Neural crest cell (in vitro differentiated cells): ENCODE measurements at regions not wholly inside any gene's neighbourhood (a gene's known extent, or its start where the extent isn't known, plus 50 kb on each side); places are given as distances from the start of the nearest gene placed in this dataset.

ENCODE experiments used
- DNase-seq: peaks from one replicate; pipeline ENCODE4 v3.0.0; 2021; ENCODE audit warnings: low read depth, mixed read lengths, low spot score
- H3K27ac Mint-ChIP-seq: one replicate; pipeline ENCODE4 v1.8.0; 2021; ENCODE audit warnings: mild to moderate bottlenecking, mixed read lengths; ENCODE audit not compliant: unreplicated experiment
- H3K27me3 Mint-ChIP-seq: 2 replicates; pipeline ENCODE4 v1.8.0; 2021; ENCODE audit warnings: low read depth, mild to moderate bottlenecking, mixed read lengths
- H3K36me3 Mint-ChIP-seq: 2 replicates; pipeline ENCODE4 v1.8.0; 2021; ENCODE audit warnings: low read depth, mild to moderate bottlenecking, mixed read lengths
- H3K4me1 Mint-ChIP-seq: 2 replicates; pipeline ENCODE4 v1.8.0; 2021; ENCODE audit warnings: mixed read lengths
- H3K4me3 Mint-ChIP-seq: one replicate; pipeline ENCODE4 v1.8.0; 2021; ENCODE audit warnings: mild to moderate bottlenecking, mixed read lengths
- H3K9me3 Mint-ChIP-seq: 2 replicates; pipeline ENCODE4 v1.8.0; 2021; ENCODE audit warnings: mixed read lengths
- TF ChIP-seq, protein P1 (sequence below): fragments of 200-600 bp; sonication (generic); conservative IDR thresholded peaks from 2 replicates; pipeline ENCODE4 v1.5.0; 2021; ENCODE audit warnings: antibody characterized with exemption, mild to moderate bottlenecking

DNA sequence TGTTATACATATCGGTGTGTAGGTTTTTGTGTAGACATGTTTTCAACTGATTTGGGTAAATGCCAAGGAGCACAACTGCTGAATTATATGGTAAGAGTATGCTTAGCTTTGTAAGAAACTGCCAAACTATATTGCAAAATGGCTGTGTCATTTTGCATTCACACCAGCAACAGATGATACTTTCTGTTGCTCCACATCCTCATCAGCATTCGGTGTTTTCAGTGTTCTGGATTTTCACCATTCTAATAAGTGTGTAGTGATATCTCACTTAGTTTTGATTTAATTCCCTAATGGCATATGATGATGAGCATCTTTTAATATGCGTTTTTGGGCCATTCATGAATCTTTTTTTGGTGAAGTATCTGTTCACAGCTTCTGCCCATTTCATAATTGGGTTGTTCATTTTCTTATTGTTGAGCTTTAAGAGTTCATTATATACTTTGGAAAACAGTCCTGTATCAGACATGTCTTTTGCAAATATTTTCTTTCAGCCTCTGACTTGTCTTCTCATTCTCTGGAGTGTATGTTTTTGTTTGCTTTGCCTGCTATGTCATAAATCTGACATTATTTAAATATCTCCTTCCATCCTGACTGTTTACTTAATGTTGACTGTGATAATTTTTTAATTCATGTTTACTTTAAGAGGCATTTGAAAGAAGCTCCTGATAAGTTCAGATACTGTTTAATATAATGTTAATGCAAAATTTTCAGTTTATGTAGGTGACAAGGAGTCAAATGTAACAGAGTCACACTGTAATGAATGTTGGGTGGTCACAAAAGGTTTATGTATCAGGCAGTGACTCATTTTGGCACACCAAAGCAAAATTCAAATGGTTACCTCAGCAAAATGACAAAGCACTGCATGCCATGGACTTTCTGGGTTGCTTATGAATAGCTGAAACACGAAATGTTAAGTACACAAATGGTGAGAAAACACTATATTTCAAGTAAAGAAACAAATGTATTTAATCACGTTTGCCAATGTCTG is 181.1 kb upstream of the DAB2 start:
- H3K4me3 Mint-ChIP-seq = no peak overlapping the region
- no peaks in the 10 kb centered on the region for H3K4me1 Mint-ChIP-seq
- no peaks in the 10 kb centered on the region for H3K27me3 Mint-ChIP-seq
- no peak overlapping the region for H3K27ac Mint-ChIP-seq
- no peaks in the 10 kb centered on the region for H3K36me3 Mint-ChIP-seq
- peaks cover 2% of the 10 kb centered on the region for H3K9me3 Mint-ChIP-seq
- TF ChIP-seq, protein P1, sequence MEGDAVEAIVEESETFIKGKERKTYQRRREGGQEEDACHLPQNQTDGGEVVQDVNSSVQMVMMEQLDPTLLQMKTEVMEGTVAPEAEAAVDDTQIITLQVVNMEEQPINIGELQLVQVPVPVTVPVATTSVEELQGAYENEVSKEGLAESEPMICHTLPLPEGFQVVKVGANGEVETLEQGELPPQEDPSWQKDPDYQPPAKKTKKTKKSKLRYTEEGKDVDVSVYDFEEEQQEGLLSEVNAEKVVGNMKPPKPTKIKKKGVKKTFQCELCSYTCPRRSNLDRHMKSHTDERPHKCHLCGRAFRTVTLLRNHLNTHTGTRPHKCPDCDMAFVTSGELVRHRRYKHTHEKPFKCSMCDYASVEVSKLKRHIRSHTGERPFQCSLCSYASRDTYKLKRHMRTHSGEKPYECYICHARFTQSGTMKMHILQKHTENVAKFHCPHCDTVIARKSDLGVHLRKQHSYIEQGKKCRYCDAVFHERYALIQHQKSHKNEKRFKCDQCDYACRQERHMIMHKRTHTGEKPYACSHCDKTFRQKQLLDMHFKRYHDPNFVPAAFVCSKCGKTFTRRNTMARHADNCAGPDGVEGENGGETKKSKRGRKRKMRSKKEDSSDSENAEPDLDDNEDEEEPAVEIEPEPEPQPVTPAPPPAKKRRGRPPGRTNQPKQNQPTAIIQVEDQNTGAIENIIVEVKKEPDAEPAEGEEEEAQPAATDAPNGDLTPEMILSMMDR = no peak
- DNase-seq = no peak

DNA sequence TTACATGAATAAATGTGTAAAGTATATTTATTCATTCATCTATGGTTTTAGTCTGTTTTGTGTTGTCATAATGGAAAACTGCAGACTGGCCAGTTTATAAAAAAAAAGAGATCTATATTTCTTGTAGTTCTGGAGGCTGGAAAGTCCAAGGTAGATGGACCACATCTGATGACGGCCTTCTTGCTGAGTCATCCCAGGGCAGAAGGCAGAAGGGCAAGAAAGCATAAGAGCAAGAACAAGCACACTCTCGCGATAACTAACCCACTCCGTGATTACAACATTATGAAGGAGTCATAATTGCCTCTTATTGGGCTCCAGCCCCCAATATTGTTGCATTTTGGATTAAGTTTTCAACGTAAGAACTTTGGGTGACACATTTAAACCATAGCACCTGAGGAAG is 180.4 kb upstream of the DAB2 start:
- Mint-ChIP-seq H3K9me3 (peaks cover 2% of the 10 kb centered on the region), H3K27ac (no peak overlapping the region), H3K27me3 (no peaks in the 10 kb centered on the region), H3K4me1 (no peaks in the 10 kb centered on the region), H3K4me3 (no peak overlapping the region), H3K36me3 (no peaks in the 10 kb centered on the region)
- no peak for DNase-seq
- TF ChIP-seq, protein P1 = no peak

DNA sequence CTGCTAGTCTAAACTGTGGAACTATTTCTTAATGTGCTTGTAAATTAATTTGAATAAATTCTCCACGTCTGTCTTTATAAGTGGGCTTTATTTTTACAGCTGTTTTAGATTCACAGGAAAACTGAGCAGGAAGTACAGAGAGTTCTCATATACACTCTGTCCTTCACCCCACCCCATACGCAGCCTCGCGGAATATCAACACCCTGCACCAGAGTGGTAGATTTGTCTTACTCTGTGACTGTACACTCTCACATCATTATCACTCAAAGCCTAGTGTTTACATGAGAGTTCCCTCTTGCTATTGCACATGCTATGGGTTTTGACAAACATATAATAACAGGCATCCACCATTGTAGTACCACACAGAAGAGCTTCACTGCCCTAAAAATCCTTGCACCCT is 179.7 kb upstream of the DAB2 start:
- no peaks in the 10 kb centered on the region for H3K36me3 Mint-ChIP-seq
- peaks cover 2% of the 10 kb centered on the region for H3K9me3 Mint-ChIP-seq
- H3K4me3 Mint-ChIP-seq = no peak overlapping the region
- H3K4me1 Mint-ChIP-seq = no peaks in the 10 kb centered on the region
- H3K27ac Mint-ChIP-seq = no peak overlapping the region
- no peaks in the 10 kb centered on the region for H3K27me3 Mint-ChIP-seq
- DNase-seq = no peak
- TF ChIP-seq, protein P1 = no peak

DNA sequence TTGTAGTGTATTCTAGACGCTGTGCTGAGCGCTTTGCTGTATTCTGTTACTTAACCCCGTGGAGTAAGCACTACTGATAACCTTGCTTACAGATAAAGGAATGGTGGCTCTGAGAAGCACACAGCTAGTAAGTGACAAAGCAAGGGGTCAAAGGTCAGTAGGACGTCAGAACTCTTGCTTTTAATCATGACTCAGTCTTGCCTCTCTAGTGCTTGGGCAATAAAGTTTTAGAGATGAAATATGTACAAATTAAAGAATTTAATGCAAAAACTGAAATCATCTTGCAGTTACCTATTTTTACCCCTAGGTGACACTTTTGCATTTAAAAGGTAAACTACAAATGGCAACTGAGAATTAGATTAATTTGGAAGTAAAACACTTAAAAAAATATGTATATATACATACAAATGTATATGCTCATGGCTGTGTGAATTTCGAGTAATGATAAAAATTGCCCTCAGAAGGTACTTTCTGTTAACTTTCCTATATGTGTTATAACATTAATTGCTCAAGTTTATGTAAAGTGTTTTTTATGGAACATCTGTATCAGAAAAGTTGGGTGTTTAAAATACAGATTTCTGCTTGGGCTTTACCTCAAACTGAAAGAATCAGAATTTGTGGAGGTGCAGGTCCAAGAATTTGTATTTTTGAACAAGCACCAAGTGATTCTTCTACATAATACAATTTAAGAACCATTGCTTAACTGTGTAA is 175.1 kb upstream of the DAB2 start:
- H3K4me1 Mint-ChIP-seq = no peaks in the 10 kb centered on the region
- H3K36me3 Mint-ChIP-seq = peaks cover 3% of the 10 kb centered on the region
- peaks cover 6% of the 10 kb centered on the region for H3K9me3 Mint-ChIP-seq
- H3K27me3 Mint-ChIP-seq = peaks cover 2% of the 10 kb centered on the region
- no peak for DNase-seq
- H3K4me3 Mint-ChIP-seq = no peak overlapping the region
- TF ChIP-seq, protein P1 = peak; percentile 78
- H3K27ac Mint-ChIP-seq = no peak overlapping the region

DNA sequence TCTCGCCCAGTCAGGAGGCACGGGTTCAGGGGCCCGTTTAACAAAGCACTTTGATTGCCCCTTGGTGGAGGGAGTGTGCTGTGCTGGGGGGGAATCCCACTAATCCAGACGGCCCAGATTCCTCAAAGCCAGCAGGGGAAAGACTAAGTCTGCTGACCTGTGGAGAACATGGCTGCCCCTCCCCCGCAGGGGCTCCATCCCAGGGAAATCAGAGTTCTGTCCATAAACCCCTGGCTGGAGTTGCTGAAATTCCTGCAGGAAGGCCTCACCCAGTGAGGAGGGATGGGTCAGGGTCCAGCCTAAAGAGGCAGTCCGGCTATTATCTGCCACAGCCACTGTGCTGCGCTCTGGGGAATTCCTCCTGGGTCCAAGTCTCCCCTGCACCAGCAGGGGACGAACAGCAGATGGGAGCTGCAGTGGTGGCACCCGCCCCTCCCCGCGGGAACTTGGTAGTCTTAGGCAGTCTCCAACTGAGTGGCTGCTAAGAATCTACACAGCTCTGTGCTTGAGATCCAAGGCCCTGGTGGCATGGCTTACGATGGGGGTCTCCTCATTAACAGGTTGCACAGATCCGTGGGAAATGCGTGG is 174.0 kb upstream of the DAB2 start:
- H3K27me3 Mint-ChIP-seq = peaks cover 2% of the 10 kb centered on the region

More for the DNA sequence above, 174.0 kb upstream of the DAB2 start:
- Mint-ChIP-seq H3K36me3 (peaks cover 3% of the 10 kb centered on the region), H3K4me1 (no peaks in the 10 kb centered on the region), H3K27ac (no peak overlapping the region), H3K4me3 (no peak overlapping the region), H3K9me3 (peaks cover 8% of the 10 kb centered on the region)
- no peak for DNase-seq
- TF ChIP-seq, protein P1 = no peak
